ENCODE measurements at regions not wholly inside any gene's neighbourhood (a gene's known extent, or its start where the extent isn't known, plus 50 kb on each side); places are given as distances from the start of the nearest gene placed in this dataset.

DNA sequence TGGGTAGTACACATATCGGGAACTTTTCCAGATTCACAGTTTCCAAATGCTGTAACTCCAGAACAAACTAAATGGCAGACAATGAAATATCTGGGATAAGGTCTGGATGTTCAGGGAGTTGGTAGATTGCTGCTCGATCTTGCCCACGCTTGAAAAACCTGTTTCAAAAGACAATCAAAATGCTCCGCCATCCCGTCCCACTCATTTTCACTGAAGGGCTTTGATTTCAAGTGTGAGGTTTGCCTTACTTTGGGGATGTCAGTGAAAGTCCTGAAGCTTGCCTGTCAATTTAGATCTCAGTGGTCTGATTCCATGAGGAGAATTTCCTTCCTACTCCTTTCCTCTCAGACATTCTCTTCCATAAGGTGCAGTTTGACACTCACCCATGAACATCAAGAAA, 236.3 kb upstream of the KCNK2 start:
- TF ChIP-seq, protein P1, sequence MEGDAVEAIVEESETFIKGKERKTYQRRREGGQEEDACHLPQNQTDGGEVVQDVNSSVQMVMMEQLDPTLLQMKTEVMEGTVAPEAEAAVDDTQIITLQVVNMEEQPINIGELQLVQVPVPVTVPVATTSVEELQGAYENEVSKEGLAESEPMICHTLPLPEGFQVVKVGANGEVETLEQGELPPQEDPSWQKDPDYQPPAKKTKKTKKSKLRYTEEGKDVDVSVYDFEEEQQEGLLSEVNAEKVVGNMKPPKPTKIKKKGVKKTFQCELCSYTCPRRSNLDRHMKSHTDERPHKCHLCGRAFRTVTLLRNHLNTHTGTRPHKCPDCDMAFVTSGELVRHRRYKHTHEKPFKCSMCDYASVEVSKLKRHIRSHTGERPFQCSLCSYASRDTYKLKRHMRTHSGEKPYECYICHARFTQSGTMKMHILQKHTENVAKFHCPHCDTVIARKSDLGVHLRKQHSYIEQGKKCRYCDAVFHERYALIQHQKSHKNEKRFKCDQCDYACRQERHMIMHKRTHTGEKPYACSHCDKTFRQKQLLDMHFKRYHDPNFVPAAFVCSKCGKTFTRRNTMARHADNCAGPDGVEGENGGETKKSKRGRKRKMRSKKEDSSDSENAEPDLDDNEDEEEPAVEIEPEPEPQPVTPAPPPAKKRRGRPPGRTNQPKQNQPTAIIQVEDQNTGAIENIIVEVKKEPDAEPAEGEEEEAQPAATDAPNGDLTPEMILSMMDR (IDR thresholded peaks at IDR 0.05; ENCODE audit: low read depth, low read length), result no peak
- TF ChIP-seq POLR2A (IDR thresholded peaks at IDR 0.05; ENCODE audit: extremely low read depth, insufficient read length) (no peak), MAX (IDR thresholded peaks at IDR 0.05; ENCODE audit: low read depth, low read length) (no peak), MYC (IDR thresholded peaks at IDR 0.05; ENCODE audit: low read depth, low read length) (no peak)
